Glomerular visceral epithelial cell (primary cell): ENCODE measurements at regions not wholly inside any gene's neighbourhood (a gene's known extent, or its start where the extent isn't known, plus 50 kb on each side); places are given as distances from the start of the nearest gene placed in this dataset.

Experiments used
- DNase-seq: peaks from one replicate; pipeline ENCODE4 v3.0.0-alpha.2; 2016; ENCODE audit errors: extremely low spot score

DNA sequence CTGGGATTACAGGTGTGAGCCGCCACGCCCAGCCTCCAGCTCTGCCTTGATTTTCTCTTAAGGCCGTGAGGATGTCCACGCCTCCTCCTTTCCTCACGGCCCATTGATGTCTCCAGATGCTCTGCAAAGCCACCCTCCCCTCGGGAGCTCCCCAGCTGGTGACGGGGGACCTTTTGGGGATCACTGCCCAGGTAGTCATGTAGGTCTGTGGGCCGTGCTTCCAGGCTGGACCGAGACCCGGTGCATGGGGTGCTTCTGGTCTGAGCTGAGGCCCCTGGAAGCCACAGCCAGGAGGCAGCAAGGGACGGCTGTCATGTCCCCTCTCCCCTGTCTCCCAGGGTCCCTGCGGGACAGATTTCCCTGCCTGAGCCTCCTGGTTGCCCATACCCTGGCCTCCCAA, 277.8 kb downstream of the SEC14L1 start:
- DNase-seq: no peak

DNA sequence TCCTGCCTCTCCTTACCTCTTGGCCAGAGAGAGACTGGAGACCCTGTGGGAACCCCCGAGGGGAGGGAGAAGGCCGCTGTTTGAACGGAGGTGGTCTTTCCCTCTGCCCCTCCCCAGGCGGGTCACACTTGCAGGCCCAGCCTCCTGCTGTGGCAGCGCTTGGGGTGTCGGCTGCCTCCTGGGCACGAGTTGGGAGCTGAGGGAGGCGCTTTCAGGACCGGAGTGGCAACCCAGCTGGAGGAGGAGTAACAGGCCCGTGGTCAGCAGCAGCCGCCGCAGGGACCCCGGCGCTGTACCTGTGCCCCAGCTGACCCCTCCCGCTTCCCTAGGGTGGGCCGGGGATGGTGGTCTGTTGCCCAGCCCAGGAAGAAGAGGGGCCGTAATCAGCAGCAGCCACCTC, 278.3 kb downstream of the SEC14L1 start:
- DNase-seq: no peak

DNA sequence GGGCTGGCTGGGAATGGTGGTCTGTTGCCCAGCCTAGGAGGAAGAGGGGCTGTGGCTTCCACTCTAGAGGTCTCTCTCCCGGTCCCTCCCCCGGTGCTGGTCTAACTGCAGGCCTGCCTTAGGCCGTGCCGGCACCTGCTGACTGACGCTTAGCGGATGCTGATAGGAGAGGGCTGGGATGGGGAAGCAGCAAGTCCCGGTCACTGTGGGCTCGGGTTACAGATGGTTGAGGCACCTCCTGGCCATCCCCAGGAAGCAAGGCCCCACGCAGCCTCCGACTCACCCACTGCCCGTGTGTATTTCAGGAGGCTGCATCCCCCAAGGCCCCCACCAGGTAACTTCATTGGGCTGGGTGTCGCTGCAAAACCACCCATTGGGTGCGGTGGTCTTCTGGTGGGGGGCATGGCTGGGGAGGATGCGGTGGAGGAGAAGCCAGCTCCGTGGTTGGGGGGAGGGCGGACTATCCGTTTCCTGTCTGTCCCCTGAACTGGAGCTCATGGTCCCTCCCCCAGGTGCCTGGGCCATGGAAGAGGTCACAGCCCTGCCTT, 278.9 kb downstream of the SEC14L1 start:
- peak; percentile 66 for DNase-seq

DNA sequence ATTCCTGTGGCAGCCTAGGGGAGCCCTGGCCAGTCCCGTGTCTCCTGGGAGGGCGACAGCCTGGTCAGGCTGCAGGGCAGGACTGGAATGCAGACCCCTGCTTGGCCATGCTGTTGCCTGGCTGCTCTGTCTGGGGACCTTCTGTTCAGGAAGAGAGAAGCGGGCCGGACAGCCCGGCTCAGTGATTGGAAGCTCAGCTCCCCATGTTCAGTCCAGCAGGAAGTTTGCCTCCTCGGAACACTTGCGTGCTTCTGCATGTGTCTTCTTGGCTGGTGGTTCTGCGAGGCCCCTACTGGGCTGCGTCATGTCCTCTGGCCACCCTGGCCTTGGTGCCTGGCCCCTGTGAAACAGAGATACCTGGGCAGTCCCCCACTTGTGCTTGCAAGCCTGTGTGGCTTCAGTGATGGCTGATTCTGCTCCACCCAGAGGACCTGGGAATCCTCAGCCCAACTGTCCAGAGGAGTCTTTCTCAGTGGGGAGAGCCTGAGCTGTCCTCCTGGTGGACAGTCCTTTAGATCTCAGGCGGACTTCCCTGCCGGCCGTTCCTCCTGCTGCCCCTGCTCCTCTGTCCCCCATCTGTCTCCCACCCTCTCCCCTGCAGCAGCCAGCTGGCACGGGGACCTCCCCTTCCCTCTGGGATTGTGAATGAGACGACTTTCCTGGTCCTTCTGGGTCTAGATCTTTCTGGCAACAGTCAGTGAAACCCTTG, 279.5 kb downstream of the SEC14L1 start:
- no peak for DNase-seq

DNA sequence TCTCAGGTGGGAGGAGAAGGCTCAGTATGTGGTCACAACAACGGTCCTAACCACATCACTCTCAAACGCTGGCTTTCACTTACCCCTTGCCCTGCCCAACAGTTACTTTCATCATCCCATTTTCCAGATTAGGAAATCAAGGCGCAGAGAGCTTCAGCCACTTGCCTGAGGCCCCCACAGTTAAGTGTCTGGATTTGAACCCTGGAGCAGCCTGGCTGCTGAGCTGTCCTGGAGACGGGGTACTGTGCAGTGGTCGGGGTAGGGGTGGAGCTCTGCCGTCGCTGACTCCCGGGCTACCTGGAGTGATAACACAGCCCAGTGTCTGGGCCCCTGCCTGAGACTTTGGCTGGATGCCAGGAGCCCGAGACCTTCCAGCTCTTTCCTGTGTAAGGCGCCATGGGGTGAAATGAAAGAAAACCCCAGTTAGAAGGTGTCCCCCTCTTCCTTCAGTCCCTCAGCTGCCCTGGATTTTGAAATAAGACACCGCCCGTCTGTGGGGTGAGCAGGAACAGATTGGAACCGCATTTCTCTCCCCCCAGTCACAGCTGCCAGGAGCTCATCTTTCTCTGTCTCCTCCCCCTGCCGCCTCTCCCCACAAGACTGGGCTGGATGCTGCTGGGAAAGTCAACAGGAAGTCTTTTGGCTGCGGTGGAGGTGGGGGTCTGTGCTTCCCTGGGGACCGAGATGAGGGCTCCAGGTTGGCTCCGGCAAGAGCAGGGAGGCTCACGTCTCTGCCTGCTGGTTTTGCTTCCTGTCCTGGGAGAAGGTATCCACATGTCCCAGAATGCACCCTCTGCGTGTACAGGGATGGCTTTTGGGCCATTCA, 280.2 kb downstream of the SEC14L1 start:
- DNase-seq: peak; percentile 94

DNA sequence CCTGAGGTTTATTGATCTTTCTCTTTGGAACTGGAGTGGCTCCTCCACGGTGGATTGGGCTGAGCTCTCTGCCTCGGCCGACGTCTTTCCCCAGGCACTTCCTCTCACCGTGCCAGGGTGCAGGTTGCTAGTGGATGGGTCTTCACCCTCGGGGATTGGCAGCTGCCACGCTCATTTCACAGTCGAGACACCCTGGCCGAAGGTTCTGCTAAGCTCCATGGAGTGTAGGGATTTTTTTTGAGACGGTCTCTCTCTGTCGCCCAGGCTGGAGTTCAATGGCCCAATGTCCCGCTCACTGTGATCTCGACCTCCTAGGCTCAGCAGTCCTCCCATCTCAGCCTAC, 280.8 kb downstream of the SEC14L1 start:
- no peak for DNase-seq

DNA sequence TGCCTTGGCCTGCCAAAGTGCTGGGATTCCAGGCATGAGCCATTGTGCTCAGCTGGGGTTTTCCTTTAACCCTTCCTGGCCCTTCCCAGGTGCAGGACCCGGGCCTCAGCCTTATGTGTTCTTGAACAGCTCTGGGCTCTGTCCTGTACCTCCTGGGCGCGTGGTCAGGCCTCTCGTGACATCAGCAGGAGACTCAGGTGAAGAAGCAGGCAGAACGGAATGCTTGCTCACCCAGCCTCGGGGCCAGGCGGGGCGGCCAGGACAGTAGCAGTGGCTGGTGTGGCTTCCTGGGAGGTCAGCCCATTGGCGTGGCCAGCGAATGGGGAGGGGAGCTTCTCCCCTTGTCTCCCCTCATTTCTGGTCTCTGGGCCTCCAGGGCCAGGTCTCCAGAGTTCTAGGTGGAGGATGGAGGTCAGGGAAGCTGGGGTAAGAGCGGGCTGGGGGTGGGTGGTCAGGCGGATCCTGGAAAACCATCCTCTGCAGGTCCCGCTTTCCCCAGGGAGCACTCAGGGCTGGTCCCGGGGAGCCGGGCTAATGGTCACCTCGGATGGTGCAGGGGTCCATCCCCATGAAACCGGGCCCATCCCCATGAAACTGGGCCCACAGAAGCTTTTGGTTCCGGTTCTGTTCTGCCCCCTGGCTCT, 281.5 kb downstream of the SEC14L1 start:
- DNase-seq: peak; percentile 93

DNA sequence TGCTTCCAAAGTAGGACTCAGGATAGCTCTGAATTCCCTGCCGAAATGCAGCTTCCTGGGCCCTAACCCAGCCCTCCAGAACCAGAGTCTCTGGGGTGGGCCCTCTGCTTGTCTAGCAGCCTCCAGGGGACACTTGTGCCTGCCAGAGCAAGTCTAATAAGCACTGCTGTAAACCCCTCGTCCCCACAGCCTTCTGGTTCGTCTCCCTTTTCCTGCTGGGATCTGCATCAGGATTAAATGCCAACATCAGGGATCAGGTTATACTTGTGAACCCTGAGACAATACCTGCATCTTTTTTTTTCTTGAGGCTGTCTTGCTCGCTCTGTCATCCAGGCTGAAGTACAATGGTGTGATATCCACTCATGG, 282.0 kb downstream of the SEC14L1 start:
- DNase-seq: no peak

DNA sequence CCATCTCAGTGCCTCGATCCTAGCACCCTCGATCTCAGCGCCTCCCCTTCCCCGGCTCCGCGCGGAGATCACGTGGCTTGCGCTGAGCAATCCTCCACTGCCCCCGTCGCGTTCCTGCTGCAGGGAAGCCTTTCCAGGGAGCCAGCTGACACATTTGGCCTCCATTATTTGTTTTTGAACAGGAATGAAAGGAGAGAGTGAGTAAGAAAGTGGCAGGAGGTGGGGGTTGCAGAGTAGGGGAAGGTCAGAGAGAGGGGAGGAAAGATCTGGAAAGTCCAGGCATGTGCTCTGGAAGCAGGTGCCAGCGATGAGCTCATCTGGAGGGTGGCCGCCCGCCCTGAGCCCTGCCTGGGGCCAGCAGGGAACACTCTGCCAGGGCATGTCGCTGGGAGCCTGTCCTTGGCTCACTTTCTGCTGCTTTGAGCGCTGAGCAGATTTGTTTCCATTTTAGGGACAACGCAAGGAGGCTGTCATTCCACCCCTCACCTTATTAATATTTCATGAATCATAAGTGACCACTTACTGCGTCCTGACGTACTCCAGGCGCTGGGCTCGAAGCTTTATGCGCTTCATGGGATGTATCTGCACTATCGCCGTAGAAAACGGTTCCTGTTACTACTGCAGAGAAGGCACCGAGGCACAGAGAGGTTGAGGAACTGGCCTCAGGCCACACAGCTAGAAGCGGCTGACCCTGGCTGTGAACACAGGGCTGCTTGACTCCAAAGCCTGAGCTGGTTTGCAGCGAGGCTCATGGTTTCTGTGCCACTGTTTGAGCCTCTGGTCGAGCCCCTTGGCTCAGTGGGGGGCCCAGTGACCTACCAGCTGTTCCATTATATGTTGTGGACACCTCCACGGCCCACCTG, 283.1 kb downstream of the SEC14L1 start:
- DNase-seq: peak; percentile 94

DNA sequence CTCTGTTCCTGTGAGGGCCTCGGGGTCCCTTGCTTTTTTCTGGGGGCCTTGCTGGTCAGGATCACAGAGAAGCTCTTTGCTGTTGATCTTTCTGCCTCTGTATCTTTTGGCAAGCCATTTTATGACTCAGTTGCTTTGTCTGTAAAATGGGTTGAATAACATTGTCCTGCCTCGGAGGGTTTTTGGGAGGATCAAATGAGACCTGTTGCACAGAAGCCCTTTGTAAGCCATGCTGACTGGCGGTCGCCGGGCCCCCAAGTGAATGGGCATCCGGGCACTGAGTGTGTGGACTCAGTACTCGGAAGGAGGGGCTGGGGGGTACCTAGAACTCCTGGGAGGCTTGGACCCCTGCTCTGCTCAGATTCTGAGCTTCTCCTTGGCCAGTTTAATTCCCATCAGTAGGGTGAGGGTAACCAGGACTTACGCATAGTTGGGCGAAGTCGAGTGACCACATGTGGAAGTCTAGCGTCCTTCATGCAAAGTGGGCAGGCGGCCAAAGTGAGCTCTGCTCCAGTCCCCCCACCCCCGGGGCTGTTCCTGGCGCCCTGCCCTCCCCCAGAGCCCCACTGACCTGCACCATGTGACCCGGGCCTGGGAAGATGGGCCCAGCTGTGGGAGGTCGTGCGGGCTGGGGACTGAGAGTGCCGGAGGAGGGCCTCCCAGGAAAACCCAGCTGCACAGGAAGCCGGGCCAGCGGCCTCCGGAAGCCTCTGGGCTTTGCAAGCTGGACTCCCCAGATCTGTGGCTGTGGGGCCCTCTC, 284.0 kb downstream of the SEC14L1 start:
- DNase-seq: peak; percentile 100

DNA sequence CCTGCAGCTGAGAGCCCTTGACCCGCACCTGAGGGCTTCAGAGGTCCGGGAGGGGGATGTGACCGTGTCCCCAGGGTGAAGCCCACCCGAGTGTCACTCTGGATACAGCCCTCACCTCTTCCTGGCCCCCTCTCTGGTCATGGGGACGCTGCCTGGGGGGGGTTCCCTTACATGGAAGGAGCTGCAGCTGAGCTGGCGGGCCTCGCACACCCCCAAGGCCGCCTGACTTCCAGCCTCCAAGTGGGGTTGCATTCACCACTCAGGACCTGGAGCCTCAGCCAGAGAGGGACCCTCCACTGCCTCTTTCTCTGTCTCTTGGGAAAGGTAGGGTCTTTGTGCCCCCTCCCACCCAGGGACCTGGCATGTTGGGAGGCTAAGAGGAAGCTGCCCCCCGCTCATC, 284.6 kb downstream of the SEC14L1 start:
- DNase-seq: no peak

DNA sequence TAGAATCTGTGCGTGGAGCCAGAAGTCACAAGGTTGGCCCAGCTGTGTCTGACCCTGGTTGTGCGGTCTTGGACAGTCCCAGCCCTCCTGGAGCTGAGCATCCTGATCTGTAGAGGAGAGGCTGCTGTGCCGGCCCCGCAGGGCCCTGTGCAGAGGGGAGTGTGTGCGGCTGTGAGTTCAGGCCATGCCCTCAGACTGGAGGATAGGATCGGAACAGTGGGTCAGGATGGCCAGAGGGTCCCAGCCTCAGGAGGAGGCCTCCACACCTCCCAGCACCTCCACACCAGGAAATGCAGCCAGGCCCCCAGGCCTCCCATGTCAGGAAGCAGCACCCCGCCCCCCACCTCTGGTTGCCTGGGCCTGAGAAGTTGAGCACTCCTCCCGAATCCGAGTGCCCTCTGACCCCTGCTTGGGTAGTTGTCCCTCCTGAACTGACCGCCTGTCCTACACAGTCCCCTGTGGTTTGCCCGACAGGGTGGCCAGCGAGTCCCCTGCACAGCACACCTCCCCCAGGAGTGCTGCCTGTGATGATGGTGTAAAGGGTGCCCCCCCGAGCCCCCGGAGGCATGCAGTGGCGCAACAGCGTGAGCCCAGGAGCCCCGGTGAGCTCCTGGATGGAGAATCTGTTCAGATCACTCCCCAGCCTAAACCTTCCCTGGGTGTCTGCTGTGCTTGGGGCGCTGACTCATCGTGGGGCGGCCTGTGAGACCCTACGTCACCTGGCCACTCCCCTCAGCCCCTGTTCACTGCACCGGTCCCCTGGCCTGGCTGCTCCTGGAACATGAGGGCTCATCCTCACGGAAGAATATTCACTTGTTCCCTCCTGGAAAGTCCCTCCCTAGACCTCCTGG, 285.2 kb downstream of the SEC14L1 start:
- DNase-seq: peak; percentile 94

DNA sequence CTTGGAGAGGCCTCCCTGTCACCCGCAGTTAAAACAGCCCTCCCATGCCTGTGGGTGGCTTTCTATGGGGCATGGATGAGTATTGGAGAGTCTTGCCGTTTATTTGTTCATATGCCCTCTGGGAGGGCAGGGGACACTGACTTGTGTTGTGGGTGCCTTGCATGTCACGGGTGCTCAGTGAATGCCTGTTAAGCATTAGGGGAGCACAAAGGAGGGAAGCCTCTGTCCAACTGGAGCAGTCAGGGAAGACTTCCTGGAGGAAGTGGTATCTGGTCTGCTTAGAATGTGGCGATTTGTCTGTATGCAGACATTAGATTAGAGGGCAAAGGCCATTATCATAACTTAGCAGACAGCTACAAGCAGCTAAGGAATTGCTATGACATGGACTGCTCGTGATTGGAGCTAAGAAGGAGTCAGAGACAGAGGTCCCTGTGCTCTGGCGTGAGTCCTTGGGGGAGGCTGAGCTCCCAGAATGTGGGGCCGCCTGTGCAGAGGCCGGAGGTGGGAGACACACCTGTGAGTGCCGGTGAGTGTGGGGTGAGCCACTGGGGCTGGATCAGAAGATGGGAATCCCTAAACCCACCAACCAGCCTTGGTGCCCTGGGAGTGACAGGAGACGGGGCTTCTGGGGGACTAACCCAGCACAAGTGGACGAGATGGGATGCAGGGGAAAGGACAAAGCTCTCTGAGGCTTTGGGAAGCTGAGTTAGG, 286.1 kb downstream of the SEC14L1 start:
- no peak for DNase-seq

DNA sequence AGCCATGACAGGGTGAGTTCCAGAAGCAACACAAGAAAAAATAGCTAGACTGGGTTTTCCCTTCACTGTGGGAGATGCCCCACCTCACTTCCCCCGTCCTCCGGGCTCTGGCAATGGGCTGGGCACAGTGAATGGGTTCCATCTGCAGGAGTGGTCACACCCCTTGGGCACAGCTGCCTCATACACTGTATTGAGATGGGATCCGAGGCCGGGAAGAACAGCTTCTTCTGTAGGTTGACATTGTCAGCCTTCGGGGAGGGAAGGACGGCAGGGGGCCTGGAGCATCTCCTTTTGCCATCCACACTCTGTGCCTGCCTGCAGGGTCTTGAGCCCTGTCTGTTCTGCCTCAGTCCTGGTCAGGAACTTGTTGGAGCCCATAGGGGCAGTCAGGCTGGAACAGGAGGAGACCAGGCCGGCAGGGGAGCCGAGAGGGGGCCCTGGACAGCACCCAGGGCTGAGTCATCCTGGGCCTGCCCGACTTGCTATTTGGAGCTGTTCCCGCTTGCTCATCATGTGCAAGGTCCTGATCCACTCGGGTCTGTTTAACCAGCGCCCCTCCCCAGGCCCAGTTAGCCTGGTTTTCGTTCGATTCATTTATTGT, 286.7 kb downstream of the SEC14L1 start:
- peak; percentile 84 for DNase-seq

DNA sequence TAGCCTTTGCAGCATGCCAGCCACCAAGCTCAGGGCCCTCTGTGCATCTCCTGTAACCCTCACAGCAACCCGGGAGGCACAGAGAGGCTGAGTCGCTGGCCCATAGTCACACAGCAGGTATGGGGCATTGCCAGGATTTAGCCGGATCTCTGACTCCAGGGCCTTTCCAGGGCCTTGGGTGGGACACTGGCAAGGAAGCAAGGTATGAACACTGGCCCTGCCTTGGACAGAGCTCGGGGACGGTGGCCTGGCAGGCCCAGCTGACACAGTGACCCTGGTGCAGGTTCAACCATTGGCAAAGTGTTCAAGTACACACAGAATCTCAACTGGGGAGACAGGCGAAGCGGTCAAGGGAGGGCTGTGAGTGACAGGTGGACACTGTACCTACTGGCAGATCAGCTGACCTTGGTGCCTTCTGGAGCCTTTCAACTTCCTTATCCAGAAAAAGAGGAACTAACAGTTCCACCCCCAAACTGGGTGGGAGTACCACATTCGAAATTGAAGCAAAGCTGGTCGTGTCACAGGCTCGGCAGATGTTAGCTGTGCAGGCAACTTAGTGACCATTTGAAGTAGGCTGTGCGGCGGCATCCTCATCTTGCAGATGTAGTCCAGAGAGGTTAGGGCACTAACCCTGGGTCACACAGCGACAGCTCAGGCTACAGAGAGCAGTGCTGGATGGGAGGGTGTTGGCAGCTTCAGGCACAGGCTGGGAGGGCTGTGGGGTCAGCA, 287.4 kb downstream of the SEC14L1 start:
- DNase-seq: no peak

DNA sequence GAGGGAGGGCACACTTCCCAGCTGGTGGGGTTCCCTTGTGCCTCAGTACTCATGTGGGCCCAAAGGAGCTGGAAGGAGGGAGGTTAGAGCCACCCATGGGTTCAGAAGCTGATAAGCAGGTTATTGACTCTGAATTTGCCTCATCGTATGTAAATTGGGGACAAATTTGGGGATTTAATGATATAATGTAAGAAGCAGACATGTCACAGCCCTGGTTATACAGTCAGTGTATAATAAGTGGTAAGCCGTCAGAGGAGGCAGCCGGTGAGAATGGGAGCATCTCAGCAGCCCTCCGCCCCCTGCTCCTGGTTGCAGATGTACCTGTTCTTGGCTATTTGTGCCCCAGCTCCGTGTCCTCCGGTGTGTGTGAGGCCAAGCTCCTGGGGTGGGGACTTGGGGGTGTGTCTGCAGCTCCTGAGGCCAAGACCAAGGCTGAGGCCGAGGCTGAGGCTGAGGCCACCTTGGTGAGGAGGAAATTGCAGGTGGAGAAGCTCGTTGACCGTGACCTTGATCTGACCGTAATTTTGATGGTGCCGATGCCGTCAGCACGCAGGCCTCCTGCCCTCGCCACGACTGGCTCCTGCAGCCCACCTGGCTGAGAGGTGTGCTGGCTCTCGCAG, 288.1 kb downstream of the SEC14L1 start:
- no peak for DNase-seq

DNA sequence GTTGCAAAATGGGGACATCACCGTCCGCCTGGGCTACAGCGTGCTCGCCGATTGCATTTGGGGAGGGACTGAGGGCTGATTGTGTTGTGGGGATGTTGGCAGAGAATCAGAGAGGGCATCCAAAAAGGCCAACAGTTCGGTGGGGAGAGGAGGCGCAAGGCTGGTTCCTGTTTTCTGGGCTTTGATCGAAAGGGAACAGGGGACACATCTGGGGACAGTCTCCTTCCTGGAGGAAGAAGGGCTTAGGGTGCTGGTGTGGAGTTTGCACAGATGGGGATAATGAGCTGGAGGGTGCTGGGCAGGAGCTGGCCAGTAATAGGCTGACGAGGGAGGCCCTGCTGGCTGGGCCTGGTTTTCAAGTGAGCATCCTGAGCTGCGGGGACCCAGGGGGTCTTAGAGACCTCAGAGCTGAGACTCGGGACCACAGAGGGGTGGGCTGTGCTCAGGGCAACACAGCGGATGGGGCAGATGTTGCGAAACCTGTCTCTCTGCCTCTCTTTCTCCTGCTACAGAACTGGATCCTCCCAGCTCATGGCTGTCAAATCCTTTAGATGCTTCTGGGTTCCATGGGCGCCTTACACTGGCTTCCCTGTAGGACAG, 288.7 kb downstream of the SEC14L1 start:
- no peak for DNase-seq
